PFSK-1 (cell line): ENCODE measurements at regions not wholly inside any gene's neighbourhood (a gene's known extent, or its start where the extent isn't known, plus 50 kb on each side); places are given as distances from the start of the nearest gene placed in this dataset.

Experiments used
- POLR2AphosphoS5 ChIP-seq: IDR thresholded peaks from 2 replicates; pipeline ENCODE4 v1.6.1; 2012; ENCODE audit warnings: low read depth, mild to moderate bottlenecking, control low read depth, low read length, moderate library complexity
- REST ChIP-seq, 2 experiments: IDR thresholded peaks; 2 replicates each; pipeline versions ENCODE4 v1.6.1 to v1.8.0; 2011 to 2012; ENCODE audit warnings: low read depth in 2 of 2, low read length in 2 of 2, control low read depth in 1 of 2, inconsistent platforms in 1 of 2, mild to moderate bottlenecking in 1 of 2, moderate library complexity in 1 of 2; ENCODE audit not compliant: insufficient read depth in 1 of 2
- TAF1 ChIP-seq: IDR thresholded peaks from 2 replicates; pipeline ENCODE4 v1.6.1; 2012; ENCODE audit warnings: low read length, control low read depth, borderline replicate concordance; ENCODE audit not compliant: insufficient read depth

DNA sequence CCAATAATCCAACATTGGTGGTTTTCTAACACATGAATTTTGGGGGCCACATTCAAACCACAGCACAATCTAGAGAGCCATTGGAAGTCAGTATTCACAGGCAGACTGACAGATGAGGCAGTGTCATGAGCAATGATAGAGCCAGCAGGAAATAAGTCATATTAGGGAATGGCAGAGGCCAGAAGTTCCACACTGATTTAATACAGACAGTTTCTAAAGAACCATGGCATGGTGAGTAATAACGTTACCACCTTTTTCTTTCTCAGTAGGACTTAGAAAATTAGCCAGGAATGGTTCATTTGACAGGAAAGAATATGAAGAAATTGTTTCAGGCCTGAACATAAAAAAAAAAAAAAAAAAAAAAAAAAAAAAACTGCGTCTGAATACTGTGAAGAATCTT is 210.3 kb downstream of the GPAM start:
- TF ChIP-seq REST (IDR thresholded peaks at IDR 0.05; ENCODE audit: insufficient read depth in 1 of 2, low read depth in 2 of 2, low read length in 2 of 2) (no peak), POLR2AphosphoS5 (no peak), TAF1 (no peak)
